Uterus (tissue), 2 donors: ENCODE measurements at regions not wholly inside any gene's neighbourhood (a gene's known extent, or its start where the extent isn't known, plus 50 kb on each side); places are given as distances from the start of the nearest gene placed in this dataset.
"Not testable (repeated sequence)": the region's sequence is repeated elsewhere in the genome, so short reads cannot be mapped to it uniquely, and the experiment has no call there.

Source experiments
- POLR2A ChIP-seq, 2 donors: fragments of 450-650 bp; IDR thresholded peaks; one replicate each; pipeline ENCODE4 v1.6.1; 2016; ENCODE audit warnings: antibody characterized with exemption in 2 of 2, mild to moderate bottlenecking in 1 of 2, moderate library complexity in 1 of 2
- TF ChIP-seq, protein P1 (sequence below), 4 experiments: fragments of 200-600 bp in 2 of 4; fragments of 450-650 bp in 2 of 4; sonication (generic) in 2 of 4; IDR thresholded peaks; one replicate each; pipeline ENCODE4 v1.5.1; 2016 to 2019; ENCODE audit warnings: antibody characterized with exemption in 4 of 4, mild to moderate bottlenecking in 2 of 4, moderate library complexity in 1 of 4

DNA sequence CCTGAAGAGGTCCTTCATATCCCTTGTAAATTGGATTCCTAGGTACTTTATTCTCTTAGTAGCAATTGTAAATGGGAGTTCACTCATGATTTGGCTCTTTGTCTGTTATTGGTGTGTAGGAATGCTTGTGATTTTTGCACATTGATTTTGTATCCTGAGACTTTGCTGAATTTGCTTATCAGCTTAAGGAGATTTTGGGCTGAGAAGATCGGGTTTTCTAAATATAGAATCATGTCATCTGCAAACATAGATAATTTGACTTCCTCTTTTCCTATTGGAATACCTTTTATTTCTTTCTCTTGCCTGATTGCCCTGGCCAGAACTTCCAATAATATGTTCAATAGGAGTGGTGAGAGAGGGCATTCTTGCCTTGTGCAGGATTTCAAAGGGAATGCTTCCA lies 191.9 kb downstream of the PRELID2 start:
- not testable (repeated sequence) for TF ChIP-seq POLR2A (IDR thresholded peaks at IDR 0.05)
- TF ChIP-seq, protein P1, sequence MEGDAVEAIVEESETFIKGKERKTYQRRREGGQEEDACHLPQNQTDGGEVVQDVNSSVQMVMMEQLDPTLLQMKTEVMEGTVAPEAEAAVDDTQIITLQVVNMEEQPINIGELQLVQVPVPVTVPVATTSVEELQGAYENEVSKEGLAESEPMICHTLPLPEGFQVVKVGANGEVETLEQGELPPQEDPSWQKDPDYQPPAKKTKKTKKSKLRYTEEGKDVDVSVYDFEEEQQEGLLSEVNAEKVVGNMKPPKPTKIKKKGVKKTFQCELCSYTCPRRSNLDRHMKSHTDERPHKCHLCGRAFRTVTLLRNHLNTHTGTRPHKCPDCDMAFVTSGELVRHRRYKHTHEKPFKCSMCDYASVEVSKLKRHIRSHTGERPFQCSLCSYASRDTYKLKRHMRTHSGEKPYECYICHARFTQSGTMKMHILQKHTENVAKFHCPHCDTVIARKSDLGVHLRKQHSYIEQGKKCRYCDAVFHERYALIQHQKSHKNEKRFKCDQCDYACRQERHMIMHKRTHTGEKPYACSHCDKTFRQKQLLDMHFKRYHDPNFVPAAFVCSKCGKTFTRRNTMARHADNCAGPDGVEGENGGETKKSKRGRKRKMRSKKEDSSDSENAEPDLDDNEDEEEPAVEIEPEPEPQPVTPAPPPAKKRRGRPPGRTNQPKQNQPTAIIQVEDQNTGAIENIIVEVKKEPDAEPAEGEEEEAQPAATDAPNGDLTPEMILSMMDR (IDR thresholded peaks at IDR 0.05) = not testable (repeated sequence)
